Hindlimb muscle (tissue), 1 donor: ENCODE measurements at regions not wholly inside any gene's neighbourhood (a gene's known extent, or its start where the extent isn't known, plus 50 kb on each side); places are given as distances from the start of the nearest gene placed in this dataset.

ENCODE experiments used
- DNase-seq: peaks from one replicate; pipeline ENCODE4 v3.0.0-alpha.2; 2013

- DNase-seq = no peak
Measured at GRCh38 chr19:29400917-29401711, 124.7 kb upstream of the VSTM2B start.

GRCh38 chr19:29401712-29402421 lies 123.9 kb upstream of the VSTM2B start:
- DNase-seq = no peak

- no peak for DNase-seq
Measured at GRCh38 chr19:29402563-29402962, 123.2 kb upstream of the VSTM2B start.

- DNase-seq = no peak
Measured at GRCh38 chr19:29404015-29404414, 121.8 kb upstream of the VSTM2B start.

GRCh38 chr19:29404951-29405727 lies 120.7 kb upstream of the VSTM2B start:
- DNase-seq = peak; percentile 72

- no peak for DNase-seq
Measured at GRCh38 chr19:29405728-29405995, 120.1 kb upstream of the VSTM2B start.

GRCh38 chr19:29409076-29409862 lies 116.5 kb upstream of the VSTM2B start:
- no peak for DNase-seq

GRCh38 chr19:29410601-29411000 lies 115.2 kb upstream of the VSTM2B start:
- peak; percentile 64 for DNase-seq

GRCh38 chr19:29411113-29411581 lies 114.6 kb upstream of the VSTM2B start:
- DNase-seq = peak; percentile 81

- no peak for DNase-seq
Measured at GRCh38 chr19:29413435-29413834, 112.4 kb upstream of the VSTM2B start.

GRCh38 chr19:29415507-29415906 lies 110.3 kb upstream of the VSTM2B start:
- no peak for DNase-seq

GRCh38 chr19:29417048-29417447 lies 108.7 kb upstream of the VSTM2B start:
- no peak for DNase-seq

GRCh38 chr19:29418201-29418600 lies 107.6 kb upstream of the VSTM2B start:
- DNase-seq = no peak

- no peak for DNase-seq
Measured at GRCh38 chr19:29420065-29420464, 105.7 kb upstream of the VSTM2B start.

GRCh38 chr19:29420482-29421195 lies 105.2 kb upstream of the VSTM2B start:
- DNase-seq = no peak

GRCh38 chr19:29421196-29421545 lies 104.6 kb upstream of the VSTM2B start:
- peak; percentile 51 for DNase-seq

GRCh38 chr19:29422047-29422446 lies 103.7 kb upstream of the VSTM2B start:
- DNase-seq = no peak

GRCh38 chr19:29422486-29423085 lies 103.2 kb upstream of the VSTM2B start:
- DNase-seq = no peak

- DNase-seq = no peak
Measured at GRCh38 chr19:29428071-29428470, 97.7 kb upstream of the VSTM2B start.

GRCh38 chr19:29429021-29429420 lies 96.8 kb upstream of the VSTM2B start:
- no peak for DNase-seq

- DNase-seq = no peak
Measured at GRCh38 chr19:29429581-29429980, 96.2 kb upstream of the VSTM2B start.

- no peak for DNase-seq
Measured at GRCh38 chr19:29431332-29431731, 94.5 kb upstream of the VSTM2B start.
